Tibial nerve (tissue), 4 donors: ENCODE measurements at regions not wholly inside any gene's neighbourhood (a gene's known extent, or its start where the extent isn't known, plus 50 kb on each side); places are given as distances from the start of the nearest gene placed in this dataset.
"Not testable (repeated sequence)": the region's sequence is repeated elsewhere in the genome, so short reads cannot be mapped to it uniquely, and the experiment has no call there.

Source experiments
- DNase-seq, 2 donors: peaks; one replicate each; pipeline ENCODE4 v3.0.0-alpha.2; 2019; ENCODE audit warnings: low spot score in 2 of 2
- H3K27ac ChIP-seq, 4 donors: fragments of 200-600 bp; sonication (generic) in 3 of 4; one replicate each; pipeline ENCODE4 v1.5.1; 2017 to 2019; ENCODE audit warnings: mild to moderate bottlenecking in 1 of 4
- H3K27me3 ChIP-seq, 2 donors: fragments of 200-600 bp; sonication (generic) in 1 of 2; one replicate each; pipeline versions ENCODE4 v1.5.1 to v1.6.0; 2017 to 2019
- H3K36me3 ChIP-seq, 3 donors: fragments of 200-600 bp; sonication (generic); one replicate each; pipeline ENCODE4 v1.5.1; 2018 to 2019
- H3K4me1 ChIP-seq, 4 donors: fragments of 200-600 bp; sonication (generic) in 3 of 4; one replicate each; pipeline ENCODE4 v1.5.1; 2017 to 2019
- H3K4me3 ChIP-seq, 4 donors: fragments of 200-600 bp; sonication (generic) in 3 of 4; one replicate each; pipeline ENCODE4 v1.5.1; 2017 to 2019; ENCODE audit warnings: mild to moderate bottlenecking in 1 of 4, moderate library complexity in 1 of 4
- H3K9me3 ChIP-seq, 4 donors: fragments of 200-600 bp; sonication (generic) in 3 of 4; one replicate each; pipeline ENCODE4 v1.5.1; 2017 to 2019
- EP300 ChIP-seq, 2 donors: sonication (generic); formaldehyde crosslinking; IDR thresholded peaks; one replicate each; pipeline ENCODE4 v1.6.1; 2017; ENCODE audit warnings: antibody characterized with exemption in 2 of 2, mild to moderate bottlenecking in 1 of 2
- POLR2A ChIP-seq, 2 donors: fragments of 450-650 bp; IDR thresholded peaks; one replicate each; pipeline ENCODE4 v1.6.1; 2017; ENCODE audit warnings: antibody characterized with exemption in 2 of 2, mild to moderate bottlenecking in 2 of 2, moderate library complexity in 2 of 2
- WGBS, 2 donors: methylation state at CpG; one replicate each; pipeline ENCODE4 v1.1.5; 2018; 5-methylcytosine and 5-hydroxymethylcytosine counted together
- TF ChIP-seq, protein P1 (sequence below), 5 experiments: fragments of 200-600 bp in 3 of 5; fragments of 450-650 bp in 2 of 5; sonication (generic) in 3 of 5; IDR thresholded peaks; one replicate each; pipeline ENCODE4 v1.5.1; 2016 to 2019; ENCODE audit warnings: antibody characterized with exemption in 5 of 5, mild to moderate bottlenecking in 3 of 5, moderate library complexity in 2 of 5

GRCh38 chrX:21194526-21194925, 179.7 kb upstream of the CNKSR2 start:
- no peak overlapping the region for H3K27ac ChIP-seq
- DNase-seq: no peak
- peaks cover 0 to under 1% (median 0%) of the 10 kb centered on the region in 4 donors for H3K9me3 ChIP-seq
- no peaks in the 10 kb centered on the region for H3K4me1 ChIP-seq
- no peaks in the 10 kb centered on the region for H3K27me3 ChIP-seq
- TF ChIP-seq, protein P1, sequence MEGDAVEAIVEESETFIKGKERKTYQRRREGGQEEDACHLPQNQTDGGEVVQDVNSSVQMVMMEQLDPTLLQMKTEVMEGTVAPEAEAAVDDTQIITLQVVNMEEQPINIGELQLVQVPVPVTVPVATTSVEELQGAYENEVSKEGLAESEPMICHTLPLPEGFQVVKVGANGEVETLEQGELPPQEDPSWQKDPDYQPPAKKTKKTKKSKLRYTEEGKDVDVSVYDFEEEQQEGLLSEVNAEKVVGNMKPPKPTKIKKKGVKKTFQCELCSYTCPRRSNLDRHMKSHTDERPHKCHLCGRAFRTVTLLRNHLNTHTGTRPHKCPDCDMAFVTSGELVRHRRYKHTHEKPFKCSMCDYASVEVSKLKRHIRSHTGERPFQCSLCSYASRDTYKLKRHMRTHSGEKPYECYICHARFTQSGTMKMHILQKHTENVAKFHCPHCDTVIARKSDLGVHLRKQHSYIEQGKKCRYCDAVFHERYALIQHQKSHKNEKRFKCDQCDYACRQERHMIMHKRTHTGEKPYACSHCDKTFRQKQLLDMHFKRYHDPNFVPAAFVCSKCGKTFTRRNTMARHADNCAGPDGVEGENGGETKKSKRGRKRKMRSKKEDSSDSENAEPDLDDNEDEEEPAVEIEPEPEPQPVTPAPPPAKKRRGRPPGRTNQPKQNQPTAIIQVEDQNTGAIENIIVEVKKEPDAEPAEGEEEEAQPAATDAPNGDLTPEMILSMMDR (IDR thresholded peaks at IDR 0.05): no peak
- TF ChIP-seq EP300 (IDR thresholded peaks at IDR 0.05) (no peak), POLR2A (IDR thresholded peaks at IDR 0.05) (no peak)
- H3K4me3 ChIP-seq: no peak overlapping the region
- no peaks in the 10 kb centered on the region for H3K36me3 ChIP-seq
- WGBS, 2 donors: 88 to 90% methylated on average over 1 of the region's 1 CpG

DNA sequence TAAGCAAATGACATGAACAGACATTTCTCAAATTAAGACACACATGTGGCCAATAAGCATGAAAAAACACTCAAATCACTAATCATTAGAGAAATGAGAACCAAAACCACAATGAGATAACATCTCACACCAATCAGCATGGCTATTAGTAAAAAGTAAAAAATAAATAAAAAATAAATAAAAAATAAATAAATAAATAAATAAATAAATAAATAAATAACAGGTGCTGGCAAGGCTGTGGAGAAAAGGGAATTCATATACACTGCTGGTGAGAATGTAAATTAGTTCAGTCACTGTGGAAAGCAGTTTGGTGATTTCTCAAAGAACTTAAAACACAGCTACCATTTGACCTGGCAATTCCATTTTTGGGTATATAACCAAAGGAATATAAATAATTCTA, 167.1 kb upstream of the CNKSR2 start:
- Histone ChIP-seq H3K4me1 (no peaks in the 10 kb centered on the region), H3K27ac (no peak overlapping the region), H3K36me3 (no peaks in the 10 kb centered on the region), H3K4me3 (no peak overlapping the region), H3K27me3 (no peaks in the 10 kb centered on the region), H3K9me3 (peaks cover 0 to 18% (median 0%) of the 10 kb centered on the region in 4 donors)
- no peak for DNase-seq
- TF ChIP-seq, protein P1 (IDR thresholded peaks at IDR 0.05): no peak
- no peak for TF ChIP-seq EP300 (IDR thresholded peaks at IDR 0.05)
- no peak for TF ChIP-seq POLR2A (IDR thresholded peaks at IDR 0.05)

DNA sequence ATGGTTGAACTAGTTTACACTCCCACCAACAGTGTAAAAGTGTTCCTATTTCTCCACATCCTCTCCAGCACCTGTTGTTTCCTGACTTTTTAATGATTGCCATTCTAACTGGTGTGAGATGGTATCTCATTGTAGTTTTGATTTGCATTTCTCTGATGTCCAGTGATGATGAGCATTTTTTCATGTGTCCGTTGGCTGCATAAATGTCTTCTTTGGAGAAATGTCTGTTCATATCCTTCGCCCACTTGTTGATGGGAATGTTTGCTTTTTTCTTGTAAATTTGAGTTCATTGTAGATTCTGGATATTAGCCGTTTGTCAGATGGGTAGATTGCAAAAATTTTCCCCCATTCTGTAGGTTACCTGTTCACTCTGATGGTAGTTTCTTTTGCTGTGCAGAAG, 155.0 kb upstream of the CNKSR2 start:
- 80 to 83% methylated on average over 3 of the region's 3 CpGs for WGBS, 2 donors
- peaks cover 0 to 11% (median 2%) of the 10 kb centered on the region in 4 donors for H3K9me3 ChIP-seq
- not testable (repeated sequence) for H3K4me1 ChIP-seq, H3K27me3 ChIP-seq, H3K36me3 ChIP-seq, DNase-seq, H3K27ac ChIP-seq, H3K4me3 ChIP-seq

DNA sequence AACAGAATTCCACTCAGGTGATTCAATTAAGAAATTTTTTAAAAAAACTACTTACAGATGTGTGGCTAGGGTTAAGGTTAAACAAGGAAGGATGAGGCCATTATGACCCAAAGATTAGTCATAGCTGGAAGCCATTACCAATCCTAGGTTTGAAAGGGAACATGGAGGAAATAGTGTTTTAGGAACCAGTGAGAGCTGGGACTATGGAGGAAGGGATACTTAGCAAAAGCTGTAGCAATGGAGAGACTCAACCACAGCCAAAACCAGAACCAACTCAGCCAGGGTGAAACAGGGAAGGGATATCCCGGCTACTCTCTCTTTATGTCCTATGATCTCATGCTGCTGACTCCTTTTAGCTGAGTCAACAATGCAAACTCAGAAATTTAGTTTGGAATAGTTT, 148.6 kb upstream of the CNKSR2 start:
- Histone ChIP-seq H3K9me3 (no peaks in the 10 kb centered on the region), H3K4me1 (no peaks in the 10 kb centered on the region), H3K36me3 (no peaks in the 10 kb centered on the region), H3K27ac (no peak overlapping the region), H3K27me3 (no peaks in the 10 kb centered on the region), H3K4me3 (no peak overlapping the region)
- no peak for TF ChIP-seq POLR2A (IDR thresholded peaks at IDR 0.05)
- TF ChIP-seq, protein P1 (IDR thresholded peaks at IDR 0.05): no peak
- 72 to 86% methylated on average over 1 of the region's 1 CpG for WGBS, 2 donors
- no peak for DNase-seq

GRCh38 chrX:21228974-21229373, 145.2 kb upstream of the CNKSR2 start:
- H3K4me1 ChIP-seq, H3K36me3 ChIP-seq, H3K27ac ChIP-seq, H3K27me3 ChIP-seq, DNase-seq, H3K9me3 ChIP-seq, H3K4me3 ChIP-seq: not testable (repeated sequence)
- 83 to 91% methylated on average over 3 of the region's 3 CpGs for WGBS, 2 donors

GRCh38 chrX:21255032-21255618, 119.1 kb upstream of the CNKSR2 start:
- DNase-seq: no peak
- 50 to 55% methylated on average over 3 of the region's 3 CpGs for WGBS, 2 donors
- H3K4me3 ChIP-seq: no peak overlapping the region
- H3K4me1 ChIP-seq: no peaks in the 10 kb centered on the region
- TF ChIP-seq EP300 (IDR thresholded peaks at IDR 0.05) (no peak), POLR2A (IDR thresholded peaks at IDR 0.05) (no peak)
- TF ChIP-seq, protein P1 (IDR thresholded peaks at IDR 0.05): no peak
- H3K27me3 ChIP-seq: no peaks in the 10 kb centered on the region
- H3K36me3 ChIP-seq: no peaks in the 10 kb centered on the region
- H3K27ac ChIP-seq: no peak overlapping the region
- H3K9me3 ChIP-seq: no peaks in the 10 kb centered on the region
